Transverse colon (tissue), 4 donors: ENCODE measurements at regions not wholly inside any gene's neighbourhood (a gene's known extent, or its start where the extent isn't known, plus 50 kb on each side); places are given as distances from the start of the nearest gene placed in this dataset.

Experiments used
- DNase-seq: peaks from one replicate; pipeline ENCODE4 v3.0.0-alpha.2; 2019
- H3K27ac ChIP-seq, 4 donors: fragments of 200-600 bp; sonication (generic); 2 replicates each; pipeline ENCODE4 v1.5.1; 2016 to 2018; ENCODE audit warnings: inconsistent platforms in 4 of 4
- H3K27me3 ChIP-seq: fragments of 200-600 bp; sonication (generic); 2 replicates; pipeline ENCODE4 v1.5.1; 2017; ENCODE audit warnings: inconsistent platforms
- H3K36me3 ChIP-seq, 4 donors: fragments of 200-600 bp; sonication (generic); 2 replicates each; pipeline ENCODE4 v1.5.1; 2017 to 2019; ENCODE audit warnings: inconsistent platforms in 4 of 4
- H3K4me1 ChIP-seq, 4 donors: fragments of 200-600 bp; sonication (generic); 2 replicates each; pipeline ENCODE4 v1.5.1; 2017 to 2020; ENCODE audit warnings: inconsistent platforms in 4 of 4
- H3K4me3 ChIP-seq, 4 donors: fragments of 200-600 bp; sonication (generic); 1 replicate in 1 of 4; 2 replicates in 3 of 4; pipeline versions ENCODE4 v1.5.1 to v1.6.1; 2017 to 2019; ENCODE audit warnings: inconsistent platforms in 4 of 4
- H3K9me3 ChIP-seq, 2 donors: fragments of 200-600 bp; sonication (generic); 2 replicates each; pipeline ENCODE4 v1.5.1; 2017 to 2019; ENCODE audit warnings: inconsistent platforms in 2 of 2
- EP300 ChIP-seq: sonication (generic); formaldehyde crosslinking; IDR thresholded peaks from one replicate; pipeline ENCODE4 v1.6.1; 2017; ENCODE audit warnings: antibody characterized with exemption, low read depth
- POLR2A ChIP-seq: fragments of 450-650 bp; IDR thresholded peaks from one replicate; pipeline ENCODE4 v1.6.1; 2016; ENCODE audit warnings: antibody characterized with exemption, mild to moderate bottlenecking, moderate library complexity
- POLR2AphosphoS5 ChIP-seq, 3 donors: sonication (generic); formaldehyde crosslinking; IDR thresholded peaks; one replicate each; pipeline ENCODE4 v1.6.1; 2016; ENCODE audit warnings: antibody characterized with exemption in 3 of 3
- WGBS, 2 donors: methylation state at CpG; one replicate each; pipeline ENCODE4 v1.1.5; 2018; ENCODE audit warnings: low coverage in 1 of 2; 5-methylcytosine and 5-hydroxymethylcytosine counted together
- in situ Hi-C, 4 donors: fragments of 200-750 bp; cut with MboI; loops; one replicate each; pipeline versions ENCODE4 v1.15.0 to v1.15.1; 2017; ENCODE audit warnings: low sequenced_read_pairs in 3 of 4, low pct_ligation_motif_present in 1 of 4, low pct_unique_long_range_greater_than_20kb in 1 of 4
- intact Hi-C: fragments of 100-400 bp; cut with DNase I; formaldehyde crosslinking; loops from one replicate; pipeline ENCODE4 v1.15.1; 2023; ENCODE audit warnings: low total_unique reads
- TF ChIP-seq, protein P1 (sequence below), 5 experiments: fragments of 200-600 bp in 3 of 5; fragments of 450-650 bp in 2 of 5; sonication (generic) in 3 of 5; IDR thresholded peaks; 1 replicate in 2 of 5; 2 replicates in 3 of 5; pipeline ENCODE4 v1.5.1; 2016 to 2017; ENCODE audit warnings: antibody characterized with exemption in 5 of 5, inconsistent platforms in 3 of 5, mild to moderate bottlenecking in 2 of 5, moderate library complexity in 1 of 5

DNA sequence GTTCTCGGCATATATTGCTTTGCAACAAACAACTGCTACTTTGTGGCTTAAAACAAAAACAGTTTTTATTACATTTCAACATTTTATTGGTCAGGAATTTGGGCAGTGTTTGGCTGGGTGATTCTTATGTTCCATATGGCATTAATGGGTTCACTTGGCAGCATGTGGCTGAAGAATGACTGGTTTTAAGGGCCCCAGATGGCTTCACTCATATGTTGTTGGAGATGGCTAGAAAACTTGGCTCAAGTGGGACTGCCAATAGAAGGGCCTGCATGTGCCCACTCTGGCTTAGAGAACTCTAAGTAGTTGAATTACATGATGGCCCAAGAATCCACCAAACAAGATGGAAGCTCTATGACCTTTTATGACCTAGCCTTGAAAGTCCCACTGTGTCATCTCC is 86.1 kb downstream of the FASTKD2 start:
- 89 to 95% methylated on average over 1 of the region's 1 CpG for WGBS, 2 donors
- in situ Hi-C loops (no loop called here), intact Hi-C loops (no loop called here)
- no peak for TF ChIP-seq EP300
- no peak for TF ChIP-seq POLR2A
- TF ChIP-seq, protein P1, sequence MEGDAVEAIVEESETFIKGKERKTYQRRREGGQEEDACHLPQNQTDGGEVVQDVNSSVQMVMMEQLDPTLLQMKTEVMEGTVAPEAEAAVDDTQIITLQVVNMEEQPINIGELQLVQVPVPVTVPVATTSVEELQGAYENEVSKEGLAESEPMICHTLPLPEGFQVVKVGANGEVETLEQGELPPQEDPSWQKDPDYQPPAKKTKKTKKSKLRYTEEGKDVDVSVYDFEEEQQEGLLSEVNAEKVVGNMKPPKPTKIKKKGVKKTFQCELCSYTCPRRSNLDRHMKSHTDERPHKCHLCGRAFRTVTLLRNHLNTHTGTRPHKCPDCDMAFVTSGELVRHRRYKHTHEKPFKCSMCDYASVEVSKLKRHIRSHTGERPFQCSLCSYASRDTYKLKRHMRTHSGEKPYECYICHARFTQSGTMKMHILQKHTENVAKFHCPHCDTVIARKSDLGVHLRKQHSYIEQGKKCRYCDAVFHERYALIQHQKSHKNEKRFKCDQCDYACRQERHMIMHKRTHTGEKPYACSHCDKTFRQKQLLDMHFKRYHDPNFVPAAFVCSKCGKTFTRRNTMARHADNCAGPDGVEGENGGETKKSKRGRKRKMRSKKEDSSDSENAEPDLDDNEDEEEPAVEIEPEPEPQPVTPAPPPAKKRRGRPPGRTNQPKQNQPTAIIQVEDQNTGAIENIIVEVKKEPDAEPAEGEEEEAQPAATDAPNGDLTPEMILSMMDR (IDR thresholded peaks at IDR 0.05): no peak
- no peak for TF ChIP-seq POLR2AphosphoS5 (IDR thresholded peaks at IDR 0.05)
- Histone ChIP-seq H3K27ac (no peak overlapping the region), H3K4me1 (no peaks in the 10 kb centered on the region), H3K9me3 (no peaks in the 10 kb centered on the region), H3K27me3 (no peaks in the 10 kb centered on the region), H3K4me3 (no peak overlapping the region), H3K36me3 (no peaks in the 10 kb centered on the region)
- DNase-seq: no peak

DNA sequence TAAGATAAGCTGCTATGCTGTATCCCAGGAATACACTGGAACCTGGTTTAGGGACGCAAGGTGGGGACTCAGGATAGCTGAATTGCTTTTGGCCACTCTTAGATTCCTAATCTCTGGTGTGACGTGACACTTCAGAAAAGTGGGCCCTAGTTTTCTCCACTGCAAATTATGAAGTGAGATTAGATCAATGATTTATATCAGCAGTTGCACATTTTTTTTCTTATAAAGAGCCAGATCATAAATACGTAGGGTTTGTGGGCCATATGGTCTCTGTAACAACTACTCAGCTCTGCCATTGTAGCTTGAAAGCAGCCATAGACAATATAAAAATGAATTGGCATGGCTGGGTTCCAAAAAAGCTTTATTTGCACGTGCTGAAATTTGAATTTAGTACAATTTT is 85.4 kb upstream of the CPO start:
- no peak overlapping the region for H3K4me3 ChIP-seq
- in situ Hi-C loops (no loop called here), intact Hi-C loops (no loop called here)
- 60 to 78% methylated on average over 4 of the region's 4 CpGs for WGBS, 2 donors
- H3K36me3 ChIP-seq: no peaks in the 10 kb centered on the region
- no peaks in the 10 kb centered on the region for H3K4me1 ChIP-seq
- no peak overlapping the region for H3K27ac ChIP-seq
- H3K27me3 ChIP-seq: no peaks in the 10 kb centered on the region
- DNase-seq: no peak
- TF ChIP-seq POLR2AphosphoS5 (IDR thresholded peaks at IDR 0.05) (no peak), POLR2A (no peak), EP300 (no peak)
- TF ChIP-seq, protein P1 (IDR thresholded peaks at IDR 0.05): no peak
- H3K9me3 ChIP-seq: no peaks in the 10 kb centered on the region

DNA sequence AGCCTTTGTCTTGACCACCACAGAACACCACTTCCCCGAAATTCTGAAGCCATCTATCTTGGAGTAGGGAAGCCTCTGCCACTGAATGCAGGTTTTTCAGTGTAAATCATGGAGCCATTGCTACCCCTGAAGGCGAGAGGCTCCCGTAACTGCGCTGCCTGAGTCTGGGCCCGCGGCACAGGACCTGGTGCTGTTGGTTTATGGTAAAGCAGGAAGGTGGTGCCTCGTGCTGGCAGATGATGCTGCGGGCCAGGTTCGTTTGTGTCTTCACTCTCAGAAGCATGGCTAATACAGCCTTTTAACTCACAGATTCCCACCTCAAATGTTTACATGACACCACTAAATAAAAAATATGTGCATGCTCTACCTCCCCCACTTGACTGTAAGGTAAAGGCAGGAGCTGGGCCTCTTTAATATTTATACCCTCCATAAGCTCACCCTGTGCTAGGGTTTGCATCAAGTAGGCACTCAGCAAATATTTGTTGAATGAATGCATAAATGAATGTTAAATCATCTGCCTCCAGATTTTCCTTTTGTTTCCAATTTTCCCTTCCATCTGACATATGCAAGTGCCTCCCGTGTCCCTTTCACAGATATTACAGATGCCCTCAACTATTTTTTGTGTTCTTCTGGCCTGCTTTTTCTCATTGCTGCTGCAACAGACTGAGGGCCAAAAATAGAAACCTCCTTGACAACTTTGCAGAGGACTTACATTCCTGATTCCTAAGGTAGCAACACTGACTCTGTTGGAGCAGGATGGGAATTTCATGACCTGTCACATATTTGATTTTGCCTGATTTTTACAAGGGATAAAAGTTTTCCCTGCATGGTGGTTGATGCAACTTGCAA is 83.5 kb upstream of the CPO start:
- H3K4me1 ChIP-seq: no peaks in the 10 kb centered on the region
- 61 to 90% methylated on average over 2 to 10 of the region's 10 CpGs for WGBS, 2 donors
- TF ChIP-seq, protein P1 (IDR thresholded peaks at IDR 0.05): no peak
- TF ChIP-seq POLR2AphosphoS5 (IDR thresholded peaks at IDR 0.05): peak in 2 of 3 donors; percentile 8
- no peaks in the 10 kb centered on the region for H3K27me3 ChIP-seq
- H3K27ac ChIP-seq: peak overlapping the region in 2 of 4 donors; percentile 14 to 38
- DNase-seq: no peak
- intact Hi-C loops (no loop called here), in situ Hi-C loops (no loop called here)
- H3K9me3 ChIP-seq: no peaks in the 10 kb centered on the region
- no peaks in the 10 kb centered on the region for H3K36me3 ChIP-seq
- no peak overlapping the region for H3K4me3 ChIP-seq

DNA sequence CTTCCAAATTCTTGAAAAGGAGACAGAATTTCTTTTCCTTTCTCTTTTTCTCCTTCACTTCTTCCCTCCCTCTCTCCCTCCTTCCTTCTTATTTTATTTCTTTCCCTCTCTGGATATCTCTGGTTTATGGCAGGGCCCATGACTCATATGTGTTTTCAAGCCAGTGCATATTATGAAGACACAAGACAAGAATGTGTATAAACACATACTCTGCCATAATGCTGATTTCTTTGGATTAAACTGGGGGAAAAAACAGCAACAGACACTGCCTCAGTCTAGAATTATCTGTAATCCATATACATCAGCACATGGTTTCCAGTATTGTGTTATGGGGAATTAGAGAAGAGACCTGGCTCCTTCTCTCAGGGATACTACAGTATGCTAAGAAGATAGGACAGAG is 82.8 kb upstream of the CPO start:
- TF ChIP-seq, protein P1 (IDR thresholded peaks at IDR 0.05): no peak
- TF ChIP-seq POLR2A (no peak), POLR2AphosphoS5 (IDR thresholded peaks at IDR 0.05) (no peak), EP300 (no peak)
- H3K36me3 ChIP-seq: no peaks in the 10 kb centered on the region
- DNase-seq: no peak
- intact Hi-C loops: no loop called here
- H3K4me1 ChIP-seq: no peaks in the 10 kb centered on the region
- in situ Hi-C loops: no loop called here
- H3K4me3 ChIP-seq: no peak overlapping the region
- H3K27me3 ChIP-seq: no peaks in the 10 kb centered on the region
- no peaks in the 10 kb centered on the region for H3K9me3 ChIP-seq
- H3K27ac ChIP-seq: peak overlapping the region in 2 of 4 donors; percentile 14 to 38
